Esophagus muscularis mucosa (tissue), 3 donors: ENCODE measurements at regions not wholly inside any gene's neighbourhood (a gene's known extent, or its start where the extent isn't known, plus 50 kb on each side); places are given as distances from the start of the nearest gene placed in this dataset.

Experiments used
- POLR2A ChIP-seq: fragments of 450-650 bp; IDR thresholded peaks from one replicate; pipeline ENCODE4 v1.6.1; 2017; ENCODE audit warnings: antibody characterized with exemption, moderate library complexity, mild to moderate bottlenecking, low read depth
- TF ChIP-seq, protein P1 (sequence below), 3 experiments: fragments of 200-600 bp in 2 of 3; fragments of 450-650 bp in 1 of 3; sonication (generic) in 2 of 3; IDR thresholded peaks; one replicate each; pipeline ENCODE4 v1.5.1; 2017 to 2019; ENCODE audit warnings: antibody characterized with exemption in 3 of 3, mild to moderate bottlenecking in 2 of 3, moderate library complexity in 1 of 3

DNA sequence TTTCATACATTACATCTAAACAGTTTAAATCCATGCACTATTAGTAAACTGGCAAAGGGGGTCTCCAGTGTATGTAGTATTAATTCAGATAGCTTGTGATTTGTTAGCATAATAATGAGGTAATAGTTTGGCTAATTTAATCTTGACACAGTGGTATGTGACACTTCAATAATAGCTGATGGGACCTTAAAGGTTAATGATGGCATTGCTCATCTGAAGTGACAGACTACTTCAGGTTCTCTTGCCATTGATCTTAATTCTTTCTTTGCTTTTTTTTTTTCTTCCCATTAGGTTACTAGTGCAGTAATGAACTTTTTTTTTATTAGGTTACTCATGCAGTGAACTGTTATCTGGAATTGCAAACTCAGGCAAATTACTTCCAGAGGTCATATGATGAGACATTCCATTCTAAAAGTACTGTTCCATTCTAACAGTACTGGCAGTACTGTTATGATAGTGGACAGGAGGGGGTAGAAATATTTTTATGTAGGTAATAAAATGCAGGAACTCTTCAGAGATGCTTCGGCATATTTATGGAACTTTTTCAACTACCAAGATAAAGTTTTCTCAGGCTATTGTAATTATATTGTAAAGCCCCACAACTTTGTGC lies 911.3 kb upstream of the LCORL start:
- TF ChIP-seq, protein P1, sequence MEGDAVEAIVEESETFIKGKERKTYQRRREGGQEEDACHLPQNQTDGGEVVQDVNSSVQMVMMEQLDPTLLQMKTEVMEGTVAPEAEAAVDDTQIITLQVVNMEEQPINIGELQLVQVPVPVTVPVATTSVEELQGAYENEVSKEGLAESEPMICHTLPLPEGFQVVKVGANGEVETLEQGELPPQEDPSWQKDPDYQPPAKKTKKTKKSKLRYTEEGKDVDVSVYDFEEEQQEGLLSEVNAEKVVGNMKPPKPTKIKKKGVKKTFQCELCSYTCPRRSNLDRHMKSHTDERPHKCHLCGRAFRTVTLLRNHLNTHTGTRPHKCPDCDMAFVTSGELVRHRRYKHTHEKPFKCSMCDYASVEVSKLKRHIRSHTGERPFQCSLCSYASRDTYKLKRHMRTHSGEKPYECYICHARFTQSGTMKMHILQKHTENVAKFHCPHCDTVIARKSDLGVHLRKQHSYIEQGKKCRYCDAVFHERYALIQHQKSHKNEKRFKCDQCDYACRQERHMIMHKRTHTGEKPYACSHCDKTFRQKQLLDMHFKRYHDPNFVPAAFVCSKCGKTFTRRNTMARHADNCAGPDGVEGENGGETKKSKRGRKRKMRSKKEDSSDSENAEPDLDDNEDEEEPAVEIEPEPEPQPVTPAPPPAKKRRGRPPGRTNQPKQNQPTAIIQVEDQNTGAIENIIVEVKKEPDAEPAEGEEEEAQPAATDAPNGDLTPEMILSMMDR (IDR thresholded peaks at IDR 0.05) = no peak
- no peak for TF ChIP-seq POLR2A
